GM12878 (cell line): ENCODE measurements at regions not wholly inside any gene's neighbourhood (a gene's known extent, or its start where the extent isn't known, plus 50 kb on each side); places are given as distances from the start of the nearest gene placed in this dataset.
A peak's percentile ranks its signal among the peaks of the same experiment; 100 is the strongest.

Source experiments
- ATAC-seq: fragments of 200-7000 bp; cut with Tn5 transposase; 3 replicates; pipeline ENCODE4 v1.9.1; 2020; ENCODE audit warnings: mild to moderate bottlenecking, moderate library complexity
- BruUV-seq: library from RNA; stranded (reverse); fragments of 400-500 nt; replicated peaks from 2 replicates; lab custom pipeline; 2021; lab: Mats Ljungman, UMichigan
- CTCF ChIA-PET: fragments of 300-600 bp; sonication (Branson Sonifier 250); formaldehyde crosslinking; extraction: SDS; loops from one replicate; lab custom pipeline; 2021; ENCODE audit warnings: inconsistent platforms; lab: Yijun Ruan, JAX
- POLR2A ChIA-PET: fragments of 350-600 bp; formaldehyde crosslinking; extraction: SDS; loops from one replicate; lab custom pipeline; 2021; ENCODE audit warnings: inconsistent platforms; lab: Charles Lee
- RAD21 ChIA-PET: fragments of 300-600 bp; sonication (Branson Sonifier 250); formaldehyde crosslinking; loops from one replicate; lab custom pipeline; 2023; ENCODE audit warnings: antibody characterized with exemption; ENCODE audit not compliant: unreplicated experiment; lab: Charles Lee
- SMC1A ChIA-PET: fragments of 300-600 bp; sonication (Branson Sonifier 250); formaldehyde crosslinking; loops from one replicate; lab custom pipeline; 2023; ENCODE audit not compliant: unreplicated experiment, uncharacterized antibody; lab: Charles Lee
- DNase-seq: peaks from one replicate; pipeline ENCODE4 v3.0.0-alpha.2; 2011; ENCODE audit warnings: low read depth, low spot score
- FAIRE-seq: peaks from 3 replicates; lab custom pipeline; 2011; peaks lifted over from hg19 to GRCh38; lab: Jason Lieb, UNC
- H2AFZ ChIP-seq: 2 replicates; pipeline ENCODE4 v1.6.0; 2011; ENCODE audit warnings: low read depth, low read length, control low read depth; ENCODE audit not compliant: control insufficient read depth
- H3K27ac ChIP-seq: 2 replicates; pipeline ENCODE4 v1.5.1; 2011; ENCODE audit warnings: control low read depth; ENCODE audit not compliant: control insufficient read depth, insufficient read depth
- H3K27me3 ChIP-seq, 2 experiments: replicated peaks in 1 of 2; 2 replicates each; pipeline versions ENCODE4 v1.6.0 to v1.6.1; 2011; ENCODE audit warnings: low read length in 1 of 2; ENCODE audit not compliant: control insufficient read depth in 2 of 2, insufficient read depth in 2 of 2
- H3K36me3 ChIP-seq, 2 experiments: 2 replicates each; pipeline ENCODE4 v1.5.1; 2011; ENCODE audit warnings: low read length in 1 of 2; ENCODE audit not compliant: control insufficient read depth in 2 of 2, insufficient read depth in 2 of 2
- H3K4me1 ChIP-seq: 2 replicates; pipeline ENCODE4 v1.6.1; 2011; ENCODE audit warnings: mild to moderate bottlenecking, low read length, moderate library complexity, mixed read lengths; ENCODE audit not compliant: control insufficient read depth, insufficient read depth
- H3K4me2 ChIP-seq: 2 replicates; pipeline ENCODE4 v1.6.0; 2011; ENCODE audit warnings: control low read depth; ENCODE audit not compliant: control insufficient read depth, insufficient read depth
- H3K4me3 ChIP-seq: fragments of 200-600 bp; sonication (generic); 2 replicates; pipeline ENCODE4 v1.5.1; 2016
- H3K79me2 ChIP-seq: 2 replicates; pipeline ENCODE4 v1.6.0; 2011; ENCODE audit warnings: low read length; ENCODE audit not compliant: control insufficient read depth, insufficient read depth
- H3K9ac ChIP-seq: 2 replicates; pipeline ENCODE4 v1.8.0; 2011; ENCODE audit warnings: low read length, control low read depth, mixed read lengths; ENCODE audit not compliant: control insufficient read depth, insufficient read depth
- H3K9me3 ChIP-seq: replicated peaks from 3 replicates; pipeline ENCODE4 v1.5.1; 2011; ENCODE audit warnings: mild to moderate bottlenecking, low read length; ENCODE audit not compliant: control insufficient read depth, insufficient read depth
- H4K20me1 ChIP-seq: 2 replicates; pipeline ENCODE4 v1.6.0; 2011; ENCODE audit not compliant: control insufficient read depth, insufficient read depth
- EGR1 ChIP-seq, 2 experiments: IDR thresholded peaks; 1 replicate in 1 of 2; 2 replicates in 1 of 2; pipeline ENCODE4 v1.6.1; 2011 to 2012; ENCODE audit warnings: low read depth in 2 of 2, low read length in 2 of 2, borderline replicate concordance in 1 of 2, mild to moderate bottlenecking in 1 of 2, moderate library complexity in 1 of 2
- HCFC1 ChIP-seq: fragments of 150-350 bp; IDR thresholded peaks from 2 replicates; pipeline ENCODE4 v1.6.1; 2014; ENCODE audit warnings: low read length
- MYB ChIP-seq: fragments of 150-350 bp; IDR thresholded peaks from 2 replicates; pipeline ENCODE4 v1.6.1; 2014; ENCODE audit warnings: mild to moderate bottlenecking, low read depth, low read length, borderline replicate concordance
- POLR2AphosphoS2 ChIP-seq: IDR thresholded peaks from 2 replicates; pipeline ENCODE4 v1.6.1; 2011; ENCODE audit warnings: low read depth, mild to moderate bottlenecking, low read length, improper control_type of control experiment, moderate library complexity
- RAD21 ChIP-seq: IDR thresholded peaks from 2 replicates; pipeline ENCODE4 v1.6.1; 2011; ENCODE audit warnings: mild to moderate bottlenecking, low read depth, low read length, moderate library complexity; ENCODE audit not compliant: insufficient read depth
- WRNIP1 ChIP-seq: IDR thresholded peaks from 2 replicates; pipeline ENCODE4 v1.6.1; 2011; ENCODE audit warnings: low read depth, low read length, improper control_type of control experiment, borderline replicate concordance
- ZNF384 ChIP-seq: IDR thresholded peaks from 2 replicates; pipeline ENCODE4 v1.6.1; 2012; ENCODE audit warnings: low read depth, mild to moderate bottlenecking, low read length, improper control_type of control experiment, borderline replicate concordance
- ZNF687 ChIP-seq: fragments of 450-650 bp; IDR thresholded peaks from 2 replicates; pipeline ENCODE4 v1.6.1; 2017; ENCODE audit warnings: mild to moderate bottlenecking, moderate library complexity
- WGBS: methylation state at CpG from one replicate; pipeline ENCODE4 v1.1.6; 2016; ENCODE audit warnings: low lambda C conversion rate; ENCODE audit not compliant: insufficient replicate concordance, insufficient coverage; ENCODE audit errors: missing lambda C conversion rate; 5-methylcytosine and 5-hydroxymethylcytosine counted together
- in situ Hi-C: fragments of 300-500 bp; cut with MboI; formaldehyde crosslinking; loops from 9 replicates; pipeline ENCODE4 v1.14.3; 2018; ENCODE audit warnings: mixed read lengths
- intact Hi-C: fragments of 100-400 bp; cut with micrococcal nuclease; formaldehyde crosslinking; loops from one replicate; pipeline ENCODE4 v1.14.2; 2022; ENCODE audit not compliant: unreplicated experiment

GRCh38 chr6:22362361-22362760 lies 65.5 kb upstream of the PRL start:
- DNase-seq (no peak), ATAC-seq (no peak), FAIRE-seq (no peak)
- Histone ChIP-seq H3K9ac (no peak overlapping the region), H3K4me3 (no peak overlapping the region), H3K36me3 (no peaks in the 10 kb centered on the region), H3K4me2 (no peak overlapping the region), H3K4me1 (peaks cover 23% of the 10 kb centered on the region), H3K9me3 (no peaks in the 10 kb centered on the region; the same call in 2 of the 3 replicates), H3K27me3 (no peaks in the 10 kb centered on the region), H3K27ac (peak overlapping the region; percentile 60; the same call in 1 of the 2 replicates), H2AFZ (no peak overlapping the region; the same call in 1 of the 2 replicates), H3K79me2 (no peaks in the 10 kb centered on the region), H4K20me1 (no peaks in the 10 kb centered on the region)
- WGBS = 11% methylated on average over 3 of the region's 3 CpGs
- ChIA-PET RAD21 (interaction anchor here (0.6 to 1.6 kb wide), 4 partner anchors 11 to 338 kb away, joined by 3 to 5 read pairs (median 4); no protein-coding TSS in a partner anchor), POLR2A (interaction anchor here (0.6 to 0.9 kb wide), 4 partner anchors 10 to 95 kb away, joined by 3 to 5 read pairs (median 4); no protein-coding TSS in a partner anchor), SMC1A (interaction anchor here (0.6 to 3.7 kb wide), 7 partner anchors 7 to 545 kb away, joined by 3 to 36 read pairs (median 7); no protein-coding TSS in a partner anchor), CTCF (interaction anchor here (0.7 to 1.4 kb wide), 3 partner anchors 17 to 74 kb away, joined by 3 to 4 read pairs (median 3); no protein-coding TSS in a partner anchor)
- in situ Hi-C loops (no loop called here), intact Hi-C loops (loop anchor here (10.0 kb wide), 1 partner anchor 522 kb away; no protein-coding TSS in a partner anchor)
- TF ChIP-seq WRNIP1 (no peak), RAD21 (no peak), EGR1 (IDR thresholded peaks at IDR 0.05; ENCODE audit: borderline replicate concordance in 1 of 2, low read depth in 2 of 2, low read length in 2 of 2) (no peak), ZNF384 (no peak), HCFC1 (no peak), MYB (no peak), ZNF687 (no peak), POLR2AphosphoS2 (no peak)
- no TSS peak for BruUV-seq
